H1 (cell line): ENCODE measurements at regions not wholly inside any gene's neighbourhood (a gene's known extent, or its start where the extent isn't known, plus 50 kb on each side); places are given as distances from the start of the nearest gene placed in this dataset.

Experiments used
- CTCF ChIA-PET: fragments of 300-600 bp; sonication (Branson Sonifier 250); formaldehyde crosslinking; loops from one replicate; lab custom pipeline; 2021; ENCODE audit not compliant: partially characterized antibody; lab: Charles Lee
- POLR2A ChIA-PET: fragments of 300-600 bp; sonication (Branson Sonifier 250); formaldehyde crosslinking; loops from one replicate; lab custom pipeline; 2021; ENCODE audit warnings: inconsistent platforms; ENCODE audit not compliant: partially characterized antibody; lab: Charles Lee
- DNase-seq, 2 experiments: peaks; one replicate each; pipeline versions ENCODE4 v3.0.0 to v3.0.0-alpha.2; 2010 to 2022; ENCODE audit warnings: low spot score in 2 of 2, low read depth in 1 of 2, mixed read lengths in 1 of 2
- FAIRE-seq: peaks from 2 replicates; lab custom pipeline; 2011; peaks lifted over from hg19 to GRCh38; lab: Jason Lieb, UNC
- H2AFZ ChIP-seq: 2 replicates; pipeline ENCODE4 v1.8.1; 2012; ENCODE audit warnings: low read length, inconsistent platforms
- H2AK5ac ChIP-seq: 2 replicates; pipeline ENCODE4 v1.6.1; 2013; ENCODE audit warnings: low read depth, low read length
- H2BK120ac ChIP-seq: replicated peaks from 2 replicates; pipeline ENCODE3; 2013; ENCODE audit warnings: low read depth, low read length, inconsistent platforms
- H2BK12ac ChIP-seq: 2 replicates; pipeline ENCODE4 v1.6.1; 2013; ENCODE audit warnings: low read depth, low read length
- H2BK15ac ChIP-seq: 2 replicates; pipeline ENCODE4 v1.6.1; 2013; ENCODE audit warnings: low read length
- H2BK20ac ChIP-seq: 2 replicates; pipeline ENCODE4 v1.6.1; 2013; ENCODE audit warnings: low read length
- H2BK5ac ChIP-seq: 2 replicates; pipeline ENCODE4 v1.6.1; 2013; ENCODE audit warnings: low read depth, low read length
- H3K14ac ChIP-seq: 2 replicates; pipeline ENCODE4 v1.6.1; 2013; ENCODE audit warnings: inconsistent platforms; ENCODE audit not compliant: insufficient read length
- H3K18ac ChIP-seq: 2 replicates; pipeline ENCODE4 v1.6.1; 2013; ENCODE audit warnings: low read length; ENCODE audit errors: extremely low read depth
- H3K23ac ChIP-seq: 2 replicates; pipeline ENCODE4 v1.6.1; 2013; ENCODE audit warnings: inconsistent platforms; ENCODE audit not compliant: insufficient read length
- H3K23me2 ChIP-seq: 2 replicates; pipeline ENCODE4 v1.6.1; 2013; ENCODE audit warnings: low read depth, low read length
- H3K27ac ChIP-seq: 2 replicates; pipeline ENCODE4 v1.6.1; 2011; ENCODE audit warnings: low read depth, low read length, inconsistent platforms
- H3K27me3 ChIP-seq, 4 experiments: replicated peaks in 1 of 4; 1 replicate in 1 of 4; 2 replicates in 3 of 4; pipeline versions ENCODE4 v1.6.1 to v1.8.1; 2011 to 2013; ENCODE audit warnings: low read length in 3 of 4, mild to moderate bottlenecking in 3 of 4, inconsistent platforms in 2 of 4, mixed read lengths in 2 of 4, moderate library complexity in 1 of 4; ENCODE audit not compliant: control insufficient read depth in 3 of 4, insufficient read depth in 3 of 4; ENCODE audit errors: extremely low read depth in 1 of 4
- H3K36me3 ChIP-seq, 4 experiments: 2 replicates each; pipeline versions ENCODE4 v1.6.1 to v1.8.1; 2011 to 2013; ENCODE audit warnings: mild to moderate bottlenecking in 4 of 4, low read length in 3 of 4, moderate library complexity in 2 of 4, control low read depth in 1 of 4, inconsistent platforms in 1 of 4; ENCODE audit not compliant: insufficient read depth in 4 of 4, control insufficient read depth in 2 of 4
- H3K4ac ChIP-seq: replicated peaks from 2 replicates; pipeline ENCODE3; 2013; ENCODE audit warnings: low read length, low read depth, mixed read lengths, inconsistent platforms; ENCODE audit not compliant: insufficient read length
- H3K4me1 ChIP-seq, 4 experiments: replicated peaks in 1 of 4; 1 replicate in 1 of 4; 2 replicates in 3 of 4; pipeline versions ENCODE4 v1.6.1 to v1.8.1; 2011 to 2013; ENCODE audit warnings: low read length in 3 of 4, inconsistent platforms in 2 of 4, mixed read lengths in 1 of 4; ENCODE audit not compliant: insufficient read depth in 4 of 4, control insufficient read depth in 3 of 4
- H3K4me2 ChIP-seq, 2 experiments: 2 replicates each; pipeline versions ENCODE4 v1.6.1 to v1.8.1; 2011 to 2013; ENCODE audit warnings: low read depth in 2 of 2, low read length in 2 of 2, control low read depth in 1 of 2, inconsistent platforms in 1 of 2, mild to moderate bottlenecking in 1 of 2; ENCODE audit not compliant: insufficient read depth in 1 of 2
- H3K4me3 ChIP-seq, 4 experiments: fragments of 200-600, 300-600 bp in 1 of 4; sonication (generic), shearing (Covaris generic), sonication (Bioruptor Twin) in 1 of 4; 2 replicates each; pipeline versions ENCODE4 v1.5.1 to v1.8.1; 2011 to 2016; ENCODE audit warnings: low read length in 4 of 4, low read depth in 3 of 4, control low read depth in 2 of 4, inconsistent platforms in 2 of 4, mild to moderate bottlenecking in 2 of 4, mixed read lengths in 1 of 4, moderate library complexity in 1 of 4; ENCODE audit not compliant: insufficient read depth in 2 of 4; ENCODE audit errors: extremely low read depth in 1 of 4
- H3K56ac ChIP-seq: replicated peaks from 2 replicates; pipeline ENCODE3; 2013; ENCODE audit warnings: low read depth, mild to moderate bottlenecking, mixed read lengths, low read length, inconsistent platforms; ENCODE audit not compliant: insufficient read length
- H3K79me1 ChIP-seq: 2 replicates; pipeline ENCODE4 v1.6.1; 2013; ENCODE audit warnings: low read depth, low read length, control low read depth
- H3K79me2 ChIP-seq, 2 experiments: 2 replicates each; pipeline versions ENCODE4 v1.6.1 to v1.8.1; 2012 to 2013; ENCODE audit warnings: low read length in 2 of 2, mild to moderate bottlenecking in 2 of 2, inconsistent platforms in 1 of 2; ENCODE audit not compliant: insufficient read depth in 2 of 2, control insufficient read depth in 1 of 2
- H3K9ac ChIP-seq, 4 experiments: replicated peaks in 1 of 4; 1 replicate in 1 of 4; 2 replicates in 3 of 4; pipeline versions ENCODE4 v1.6.1 to v1.8.1; 2011 to 2013; ENCODE audit warnings: low read depth in 3 of 4, low read length in 3 of 4, control low read depth in 2 of 4, mild to moderate bottlenecking in 2 of 4, moderate library complexity in 2 of 4, inconsistent platforms in 1 of 4; ENCODE audit errors: extremely low read depth in 1 of 4
- H3K9me3 ChIP-seq, 2 experiments: 2 replicates each; pipeline versions ENCODE4 v1.6.1 to v1.8.1; 2012 to 2013; ENCODE audit warnings: mild to moderate bottlenecking in 2 of 2, moderate library complexity in 2 of 2, control low read depth in 1 of 2, inconsistent platforms in 1 of 2, low read depth in 1 of 2, low read length in 1 of 2, mixed read lengths in 1 of 2; ENCODE audit not compliant: insufficient read depth in 2 of 2
- H4K20me1 ChIP-seq, 2 experiments: replicated peaks in 1 of 2; 2 replicates each; pipeline versions ENCODE3 to v1.8.1; 2011 to 2013; ENCODE audit warnings: inconsistent platforms in 2 of 2, low read length in 2 of 2, mild to moderate bottlenecking in 1 of 2; ENCODE audit not compliant: insufficient read depth in 2 of 2, control insufficient read depth in 1 of 2
- H4K5ac ChIP-seq: 2 replicates; pipeline ENCODE4 v1.6.1; 2013; ENCODE audit warnings: low read length, low read depth, mixed read lengths, inconsistent platforms; ENCODE audit not compliant: insufficient read length
- H4K8ac ChIP-seq: 2 replicates; pipeline ENCODE4 v1.8.0; 2013; ENCODE audit warnings: mild to moderate bottlenecking, moderate library complexity, low read length, inconsistent platforms; ENCODE audit not compliant: insufficient read depth; ENCODE audit errors: extremely low read depth
- H4K91ac ChIP-seq: replicated peaks from 2 replicates; pipeline ENCODE3; 2013; ENCODE audit warnings: low read length, mixed read lengths, inconsistent platforms; ENCODE audit not compliant: insufficient read length
- YY1 ChIP-seq: IDR thresholded peaks from 2 replicates; pipeline ENCODE4 v1.6.1; 2011; ENCODE audit warnings: low read depth, mild to moderate bottlenecking, low read length
- WGBS, 2 experiments: shearing (Covaris generic) in 1 of 2; methylation state at CpG; one replicate each; pipeline versions ENCODE4 v1.1.6 to v1.1.7; 2013 to 2015; ENCODE audit warnings: low lambda C conversion rate in 2 of 2, mixed read lengths in 2 of 2, inconsistent platforms in 1 of 2, low coverage in 1 of 2, missing lambda C conversion rate in 1 of 2; ENCODE audit not compliant: insufficient replicate concordance in 2 of 2, insufficient coverage in 1 of 2, insufficient read length in 1 of 2; ENCODE audit errors: extremely low coverage in 1 of 2, missing lambda C conversion rate in 1 of 2; 5-methylcytosine and 5-hydroxymethylcytosine counted together

DNA sequence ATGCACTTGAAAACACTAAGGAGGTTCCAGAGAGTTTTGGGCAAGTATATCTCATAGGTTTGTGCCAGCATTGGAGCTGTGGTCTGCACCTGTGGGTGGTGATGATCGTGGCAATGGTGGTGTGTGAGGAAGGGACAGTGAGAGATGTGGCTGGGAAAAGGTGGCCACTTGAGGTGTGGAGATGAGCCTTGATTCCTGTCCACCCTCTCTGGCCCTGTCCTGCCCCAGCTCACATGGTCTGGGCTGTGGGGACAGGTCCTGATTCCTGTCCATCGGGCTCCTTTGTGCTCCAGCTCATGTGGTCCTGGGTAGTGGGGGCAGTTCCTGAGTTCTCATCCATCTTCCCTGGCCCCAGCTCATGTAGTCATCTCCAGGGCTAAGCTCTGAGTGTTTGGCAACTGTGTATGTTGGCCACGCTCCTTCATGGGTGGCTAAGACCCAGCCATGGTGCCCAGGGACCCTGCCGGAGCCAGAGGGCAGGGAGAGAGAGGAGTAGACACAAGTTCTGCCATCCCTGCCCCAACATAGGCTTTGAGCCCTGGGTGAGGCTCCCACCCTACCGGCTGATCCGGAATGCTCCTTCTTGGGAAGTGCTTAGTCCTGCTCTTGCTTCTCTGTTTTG lies 294.4 kb upstream of the HDAC4 start:
- H2BK15ac ChIP-seq, result no peak overlapping the region
- H3K9me3 ChIP-seq, result no peaks in the 10 kb centered on the region
- H4K5ac ChIP-seq, result no peak overlapping the region
- ChIA-PET POLR2A (no interaction called here), CTCF (no interaction called here)
- H3K23me2 ChIP-seq, result no peaks in the 10 kb centered on the region
- no peak overlapping the region for H3K14ac ChIP-seq
- no peaks in the 10 kb centered on the region for H3K27me3 ChIP-seq
- H3K4me1 ChIP-seq, result peaks cover 0 to 6% (median 2%) of the 10 kb centered on the region in 4 experiments; a peak in 2 of 7 replicates
- no peaks in the 10 kb centered on the region for H4K20me1 ChIP-seq
- no peak overlapping the region for H3K56ac ChIP-seq
- H2BK12ac ChIP-seq, result no peak overlapping the region
- H3K4ac ChIP-seq, result no peak overlapping the region
- no peak overlapping the region for H4K8ac ChIP-seq
- no peak overlapping the region for H3K18ac ChIP-seq
- no peak for FAIRE-seq
- no peak overlapping the region for H3K27ac ChIP-seq
- no peak overlapping the region for H3K4me2 ChIP-seq
- H2BK20ac ChIP-seq, result no peak overlapping the region
- no peak overlapping the region for H3K23ac ChIP-seq
- WGBS, 2 experiments, result 96% methylated on average over 5 of the region's 6 CpGs; no CpG with 5 or more reads in 1 of the 2 experiments
- H2BK5ac ChIP-seq, result no peak overlapping the region; the same call in 1 of the 2 replicates
- no peak overlapping the region for H4K91ac ChIP-seq
- H3K79me2 ChIP-seq, result no peaks in the 10 kb centered on the region
- no peak for DNase-seq
- H2AFZ ChIP-seq, result no peak overlapping the region
- H3K9ac ChIP-seq, result no peak overlapping the region
- no peaks in the 10 kb centered on the region for H3K79me1 ChIP-seq
- no peak overlapping the region for H3K4me3 ChIP-seq
- H2BK120ac ChIP-seq, result no peak overlapping the region
- H2AK5ac ChIP-seq, result no peak overlapping the region
- no peaks in the 10 kb centered on the region for H3K36me3 ChIP-seq
- no peak for TF ChIP-seq YY1
